Activated CD8-positive, alpha-beta memory T cell treated with anti-CD3 and anti-CD28 coated beads for 36 hours (primary cell): ENCODE measurements at regions not wholly inside any gene's neighbourhood (a gene's known extent, or its start where the extent isn't known, plus 50 kb on each side); places are given as distances from the start of the nearest gene placed in this dataset.

Experiments
- CTCF ChIA-PET: fragments of 350-600 bp; sonication (Branson Sonifier 250); formaldehyde crosslinking; loops from one replicate; lab custom pipeline; 2021; ENCODE audit warnings: antibody characterized with exemption; lab: Charles Lee
- POLR2A ChIA-PET: fragments of 350-600 bp; sonication (Branson Sonifier 250); formaldehyde crosslinking; loops from one replicate; lab custom pipeline; 2021; ENCODE audit warnings: antibody characterized with exemption; lab: Charles Lee

GRCh38 chr4:19400820-19401219 is 850.9 kb upstream of the SLIT2 start:
- POLR2A ChIA-PET, result no interaction called here
- CTCF ChIA-PET, result no interaction called here

- ChIA-PET CTCF (no interaction called here), POLR2A (no interaction called here)
Measured at GRCh38 chr4:19399001-19399400, 852.7 kb upstream of the SLIT2 start.

- ChIA-PET CTCF (no interaction called here), POLR2A (no interaction called here)
Measured at GRCh38 chr4:19386786-19387185, 864.9 kb upstream of the SLIT2 start.

DNA sequence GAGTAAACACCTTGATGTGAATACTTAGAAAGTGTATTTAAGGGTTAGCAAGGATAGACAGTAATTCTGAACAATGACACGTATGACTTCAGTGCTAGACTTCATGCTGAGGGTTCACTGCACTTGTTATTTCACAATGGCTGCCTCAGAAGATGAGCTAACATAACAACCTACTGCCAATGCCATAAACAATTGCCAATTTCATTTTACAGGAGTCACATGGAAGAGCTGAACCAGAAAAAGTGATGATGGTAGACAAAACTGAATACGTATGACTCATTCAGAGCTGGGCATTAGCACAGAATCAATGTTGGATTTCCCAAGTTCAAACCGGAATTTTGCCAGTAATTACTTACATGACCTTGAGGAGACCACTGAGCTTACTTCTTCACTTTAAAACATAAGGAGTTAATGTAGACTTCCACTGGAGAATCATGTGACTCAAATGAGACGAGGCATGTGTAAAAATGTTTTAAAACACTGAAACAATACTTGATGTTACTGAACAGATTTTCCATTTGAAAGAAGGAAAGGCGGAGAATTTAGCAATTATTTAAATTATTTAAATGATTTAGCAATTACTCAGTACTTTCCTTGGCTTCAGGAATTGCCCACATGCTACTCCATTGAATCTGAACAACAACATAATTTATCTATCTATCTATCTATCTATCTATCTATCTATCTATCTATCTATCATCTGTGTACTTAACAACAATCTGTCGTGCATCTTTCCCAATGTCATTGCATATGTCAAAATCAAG is 868.5 kb upstream of the SLIT2 start:
- ChIA-PET POLR2A (no interaction called here), CTCF (no interaction called here)

DNA sequence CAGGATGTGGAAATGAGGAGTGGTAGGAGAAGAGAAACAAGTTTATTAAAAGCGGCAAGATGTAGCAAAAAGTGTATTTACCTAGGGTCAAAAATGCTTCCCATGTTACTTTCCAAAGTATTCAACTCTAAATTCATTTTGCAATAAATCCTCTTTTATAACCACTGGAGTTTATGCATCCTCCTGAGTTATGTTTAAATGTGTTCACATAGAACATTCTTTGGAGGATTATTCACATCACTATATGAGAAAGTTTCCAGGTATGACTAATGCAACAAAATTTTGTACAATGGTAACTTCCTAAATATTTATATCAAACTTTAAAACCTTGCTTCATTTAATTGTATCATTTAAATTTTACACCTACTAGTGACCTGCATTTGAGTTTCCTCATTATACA is 870.6 kb upstream of the SLIT2 start:
- CTCF ChIA-PET, result no interaction called here
- POLR2A ChIA-PET, result no interaction called here

DNA sequence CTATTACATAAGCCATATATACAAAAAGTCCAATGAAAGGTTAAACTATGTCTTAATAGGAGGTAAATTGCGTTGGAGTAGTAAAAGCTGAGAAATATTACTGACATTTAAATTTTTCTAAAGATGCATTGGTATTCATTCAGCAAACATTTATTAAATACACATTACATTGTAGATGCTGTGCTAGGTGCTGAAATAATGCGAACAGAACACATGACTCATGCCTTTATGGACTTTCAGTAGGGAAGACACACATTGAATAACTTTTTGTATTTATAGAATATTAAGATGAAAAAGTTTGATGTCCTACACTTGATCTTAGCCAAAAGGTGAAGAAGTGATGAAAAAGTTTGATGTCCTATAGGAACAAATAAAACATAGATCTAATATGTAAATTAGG is 871.1 kb upstream of the SLIT2 start:
- POLR2A ChIA-PET, result no interaction called here
- CTCF ChIA-PET, result no interaction called here

DNA sequence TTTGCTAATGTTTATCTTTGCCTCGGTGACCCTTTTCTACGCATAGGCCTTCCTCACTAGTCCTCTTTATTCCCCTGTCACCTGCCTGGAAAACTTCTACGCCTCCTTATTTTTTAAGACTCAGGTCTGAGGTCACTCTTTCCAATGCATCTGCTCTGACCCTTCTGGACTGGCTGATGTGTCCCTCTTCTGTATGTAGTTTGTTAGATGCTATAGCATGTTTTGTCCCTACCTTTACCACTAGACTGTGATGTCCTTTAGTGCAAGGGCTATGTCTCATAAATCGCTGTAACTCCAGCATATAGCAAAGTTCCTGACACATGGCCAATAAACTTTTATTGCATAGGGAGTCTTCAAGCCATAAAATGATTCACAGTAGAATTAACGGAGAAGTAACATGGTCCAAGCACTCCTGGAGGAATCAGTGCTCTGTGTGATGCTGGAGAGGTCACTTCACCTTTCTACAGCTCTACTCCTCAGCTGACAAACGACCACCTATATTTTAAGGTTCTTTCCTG is 872.5 kb upstream of the SLIT2 start:
- ChIA-PET CTCF (no interaction called here), POLR2A (no interaction called here)

GRCh38 chr4:19375931-19376330 is 875.8 kb upstream of the SLIT2 start:
- CTCF ChIA-PET, result no interaction called here
- POLR2A ChIA-PET, result no interaction called here

- CTCF ChIA-PET, result no interaction called here
- POLR2A ChIA-PET, result no interaction called here
Measured at GRCh38 chr4:19375136-19375804, 876.4 kb upstream of the SLIT2 start.

DNA sequence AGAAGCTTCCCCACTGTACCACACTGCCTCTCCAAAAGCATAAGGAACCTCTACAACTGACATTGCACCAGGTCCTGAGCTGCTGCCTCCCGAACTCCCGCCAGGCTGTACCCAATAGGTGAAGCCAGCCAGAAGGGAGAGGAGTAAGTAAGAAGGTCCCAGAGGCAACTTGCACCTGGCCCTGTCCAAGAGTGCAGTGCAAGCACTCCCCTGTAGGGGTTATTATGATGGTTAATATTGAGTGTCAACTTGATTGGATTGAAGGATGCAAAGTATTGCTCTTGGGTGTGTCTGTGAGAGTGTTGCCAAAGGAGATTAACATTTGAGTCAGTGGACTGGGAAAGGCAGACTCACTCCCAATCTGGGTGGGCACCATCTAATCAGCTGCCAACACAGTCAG is 879.3 kb upstream of the SLIT2 start:
- POLR2A ChIA-PET, result no interaction called here
- CTCF ChIA-PET, result no interaction called here

- ChIA-PET POLR2A (no interaction called here), CTCF (no interaction called here)
Measured at GRCh38 chr4:19368800-19369199, 882.9 kb upstream of the SLIT2 start.

GRCh38 chr4:19366916-19367315 is 884.8 kb upstream of the SLIT2 start:
- ChIA-PET CTCF (no interaction called here), POLR2A (no interaction called here)

DNA sequence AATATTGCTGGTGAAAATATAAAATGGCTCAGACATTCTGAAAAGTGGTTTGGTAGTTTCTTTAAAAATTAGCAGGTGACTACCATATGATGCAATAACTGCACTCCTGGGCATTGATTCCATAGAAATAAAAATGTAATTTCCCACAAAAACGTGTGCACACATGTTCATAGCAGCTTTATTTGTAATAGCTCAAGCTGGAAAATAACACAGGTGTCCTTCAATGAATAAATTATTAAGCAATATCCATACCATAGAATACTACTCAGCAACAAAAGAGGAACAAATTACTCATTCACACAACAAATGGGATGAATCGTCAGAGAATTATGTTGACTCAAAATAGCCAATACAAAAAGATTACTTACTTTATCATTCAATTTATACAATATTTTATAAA is 893.7 kb upstream of the SLIT2 start:
- ChIA-PET CTCF (interaction anchor here (0.6 kb wide), 1 partner anchor 252 kb away, joined by 3 read pairs; no protein-coding TSS in a partner anchor), POLR2A (no interaction called here)

- POLR2A ChIA-PET, result no interaction called here
Measured at GRCh38 chr4:19349416-19349815, 902.3 kb upstream of the SLIT2 start.

DNA sequence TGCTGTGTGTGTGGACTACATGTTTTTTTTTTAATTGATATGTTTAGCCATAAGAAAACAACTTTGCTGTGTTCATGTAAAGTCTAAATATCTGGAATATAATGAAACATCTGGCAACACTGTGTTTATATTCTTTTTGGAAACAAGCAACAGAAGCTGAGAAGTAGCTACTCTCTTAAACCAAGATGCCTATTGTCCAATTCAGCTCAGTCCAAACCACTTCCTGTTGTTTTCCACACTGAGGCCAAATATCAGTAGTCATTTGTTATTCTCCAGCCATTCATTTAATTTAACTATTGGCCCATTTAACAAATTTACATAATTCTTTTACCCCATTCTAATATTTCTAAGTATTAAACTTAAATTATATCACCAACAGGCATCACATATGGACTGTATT is 903.0 kb upstream of the SLIT2 start:
- CTCF ChIA-PET, result no interaction called here
- POLR2A ChIA-PET, result no interaction called here

More at GRCh38 chr4:19349416-19349815, 902.3 kb upstream of the SLIT2 start:
- CTCF ChIA-PET, result no interaction called here

DNA sequence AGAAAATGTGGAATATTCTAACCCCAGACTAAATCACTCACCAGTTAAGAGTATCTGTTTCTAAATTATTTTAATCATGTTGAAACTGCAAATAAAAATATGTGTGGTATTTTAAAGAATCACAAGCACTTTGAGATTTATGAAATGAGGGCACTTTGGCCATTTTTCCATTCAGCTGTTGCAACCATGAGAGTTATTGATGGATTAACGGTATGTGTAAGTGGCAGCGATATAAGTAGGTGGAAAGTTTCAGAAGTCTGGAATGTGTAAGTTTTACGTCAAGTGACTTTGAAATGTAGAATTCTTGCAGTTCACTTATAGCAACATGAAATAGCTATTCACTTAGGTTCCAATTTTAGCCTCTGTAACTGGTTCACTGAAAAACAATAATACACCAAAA is 905.1 kb upstream of the SLIT2 start:
- ChIA-PET POLR2A (no interaction called here), CTCF (no interaction called here)

DNA sequence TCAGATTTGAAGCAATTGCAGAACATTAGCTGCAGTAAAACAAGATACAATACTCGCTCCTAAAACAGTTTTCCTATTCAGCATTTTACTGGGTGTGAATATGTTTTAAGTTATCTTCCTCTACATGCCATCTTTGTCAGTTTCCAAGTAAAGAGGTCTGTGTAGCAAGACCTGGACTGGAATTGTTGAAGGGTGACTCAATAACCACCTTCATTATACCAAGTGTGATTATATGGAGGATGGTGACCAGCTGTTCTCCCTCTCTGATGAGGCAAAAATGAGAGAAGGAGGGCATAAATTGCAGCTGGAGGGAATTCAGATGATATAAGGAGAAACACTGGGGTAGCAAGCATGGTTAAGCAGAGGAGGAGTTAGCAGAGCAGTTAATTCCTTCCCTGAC is 922.1 kb upstream of the SLIT2 start:
- POLR2A ChIA-PET, result no interaction called here

DNA sequence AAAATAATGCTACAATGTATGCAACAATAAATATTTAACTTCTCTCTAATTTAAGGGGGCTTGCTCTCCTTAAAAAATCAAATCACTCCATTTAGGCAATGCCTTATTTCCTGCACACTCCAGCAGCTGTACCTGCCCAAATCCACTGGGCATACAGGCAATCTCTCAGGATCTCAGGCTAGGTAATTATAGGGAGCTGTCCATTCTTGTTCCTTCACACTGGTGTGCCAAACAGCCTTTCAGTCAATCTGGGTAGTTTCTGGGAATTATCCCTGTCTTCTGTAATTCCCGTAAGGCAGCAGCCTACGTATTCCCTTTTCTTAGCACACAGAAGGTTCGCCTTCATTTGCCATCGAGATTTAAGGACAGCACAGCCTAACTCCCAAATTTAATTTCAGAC is 922.6 kb upstream of the SLIT2 start:
- CTCF ChIA-PET, result no interaction called here
- POLR2A ChIA-PET, result no interaction called here

More for the DNA sequence above, 922.1 kb upstream of the SLIT2 start:
- CTCF ChIA-PET, result no interaction called here

DNA sequence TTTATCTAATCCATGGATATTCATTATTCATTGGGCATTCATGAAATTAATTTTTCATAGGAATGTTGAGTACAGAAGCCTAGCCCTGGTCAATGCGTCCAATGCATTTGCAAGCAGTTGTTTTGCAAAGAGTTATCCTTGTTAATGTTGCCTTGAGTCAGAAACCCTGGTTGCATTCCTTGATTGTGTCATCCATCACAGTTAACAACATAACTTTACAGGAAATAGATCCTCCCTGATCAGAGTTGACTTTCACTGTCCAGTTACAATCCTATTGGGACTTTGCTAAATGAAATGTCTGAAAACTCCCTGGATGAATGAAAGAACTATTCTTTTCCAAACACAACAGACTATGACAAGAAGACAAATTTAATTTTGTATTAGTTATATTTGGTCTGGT is 924.3 kb upstream of the SLIT2 start:
- POLR2A ChIA-PET, result no interaction called here
- CTCF ChIA-PET, result no interaction called here

- POLR2A ChIA-PET, result no interaction called here
- CTCF ChIA-PET, result no interaction called here
Measured at GRCh38 chr4:19324184-19324583, 927.5 kb upstream of the SLIT2 start.

- ChIA-PET POLR2A (no interaction called here), CTCF (no interaction called here)
Measured at GRCh38 chr4:19319607-19320006, 932.1 kb upstream of the SLIT2 start.
